Liver (tissue), 3 donors: ENCODE measurements at regions not wholly inside any gene's neighbourhood (a gene's known extent, or its start where the extent isn't known, plus 50 kb on each side); places are given as distances from the start of the nearest gene placed in this dataset.

Experiments used
- CTCF ChIP-seq: fragments of 150-350 bp; IDR thresholded peaks from 2 replicates; pipeline ENCODE4 v1.5.1; 2017; ENCODE audit warnings: improper control_type of control experiment, low read depth, low read length; ENCODE audit not compliant: missing input control
- EGR1 ChIP-seq, 2 donors: IDR thresholded peaks; 2 replicates each; pipeline ENCODE4 v1.6.1; 2016 to 2018; ENCODE audit warnings: antibody characterized with exemption in 2 of 2, low read depth in 2 of 2
- FOXA1 ChIP-seq: IDR thresholded peaks from 2 replicates; pipeline ENCODE4 v1.6.1; 2016; ENCODE audit warnings: antibody characterized with exemption
- HNF4G ChIP-seq: IDR thresholded peaks from 2 replicates; pipeline ENCODE4 v1.6.1; 2016; ENCODE audit warnings: antibody characterized with exemption
- JUND ChIP-seq, 2 donors: IDR thresholded peaks; 2 replicates each; pipeline ENCODE4 v1.6.1; 2016; ENCODE audit warnings: antibody characterized with exemption in 2 of 2
- MAX ChIP-seq: IDR thresholded peaks from 2 replicates; pipeline ENCODE4 v1.6.1; 2016; ENCODE audit warnings: antibody characterized with exemption
- RAD21 ChIP-seq, 2 donors: IDR thresholded peaks; 2 replicates each; pipeline ENCODE4 v1.6.1; 2016; ENCODE audit warnings: antibody characterized with exemption in 2 of 2, mild to moderate bottlenecking in 2 of 2
- SP1 ChIP-seq: IDR thresholded peaks from 2 replicates; pipeline ENCODE4 v1.6.1; 2018; ENCODE audit warnings: antibody characterized with exemption, mild to moderate bottlenecking
- TAF1 ChIP-seq: conservative IDR thresholded peaks from 2 replicates; pipeline ENCODE4 v1.6.1; 2016; ENCODE audit warnings: antibody characterized with exemption, mild to moderate bottlenecking
- YY1 ChIP-seq: IDR thresholded peaks from 2 replicates; pipeline ENCODE4 v1.6.1; 2016; ENCODE audit warnings: antibody characterized with exemption, mild to moderate bottlenecking
- ZBTB33 ChIP-seq: IDR thresholded peaks from 2 replicates; pipeline ENCODE4 v1.6.1; 2016; ENCODE audit warnings: antibody characterized with exemption
- TF ChIP-seq, protein P1 (sequence below): IDR thresholded peaks from 2 replicates; pipeline ENCODE4 v1.6.1; 2016; ENCODE audit warnings: antibody characterized with exemption, mild to moderate bottlenecking
- TF ChIP-seq, protein P2 (sequence below): IDR thresholded peaks from 2 replicates; pipeline ENCODE4 v1.6.1; 2016; ENCODE audit warnings: antibody characterized with exemption
- donor health status: healthy.
- donor health status: healthy.

- TF ChIP-seq, protein P1, sequence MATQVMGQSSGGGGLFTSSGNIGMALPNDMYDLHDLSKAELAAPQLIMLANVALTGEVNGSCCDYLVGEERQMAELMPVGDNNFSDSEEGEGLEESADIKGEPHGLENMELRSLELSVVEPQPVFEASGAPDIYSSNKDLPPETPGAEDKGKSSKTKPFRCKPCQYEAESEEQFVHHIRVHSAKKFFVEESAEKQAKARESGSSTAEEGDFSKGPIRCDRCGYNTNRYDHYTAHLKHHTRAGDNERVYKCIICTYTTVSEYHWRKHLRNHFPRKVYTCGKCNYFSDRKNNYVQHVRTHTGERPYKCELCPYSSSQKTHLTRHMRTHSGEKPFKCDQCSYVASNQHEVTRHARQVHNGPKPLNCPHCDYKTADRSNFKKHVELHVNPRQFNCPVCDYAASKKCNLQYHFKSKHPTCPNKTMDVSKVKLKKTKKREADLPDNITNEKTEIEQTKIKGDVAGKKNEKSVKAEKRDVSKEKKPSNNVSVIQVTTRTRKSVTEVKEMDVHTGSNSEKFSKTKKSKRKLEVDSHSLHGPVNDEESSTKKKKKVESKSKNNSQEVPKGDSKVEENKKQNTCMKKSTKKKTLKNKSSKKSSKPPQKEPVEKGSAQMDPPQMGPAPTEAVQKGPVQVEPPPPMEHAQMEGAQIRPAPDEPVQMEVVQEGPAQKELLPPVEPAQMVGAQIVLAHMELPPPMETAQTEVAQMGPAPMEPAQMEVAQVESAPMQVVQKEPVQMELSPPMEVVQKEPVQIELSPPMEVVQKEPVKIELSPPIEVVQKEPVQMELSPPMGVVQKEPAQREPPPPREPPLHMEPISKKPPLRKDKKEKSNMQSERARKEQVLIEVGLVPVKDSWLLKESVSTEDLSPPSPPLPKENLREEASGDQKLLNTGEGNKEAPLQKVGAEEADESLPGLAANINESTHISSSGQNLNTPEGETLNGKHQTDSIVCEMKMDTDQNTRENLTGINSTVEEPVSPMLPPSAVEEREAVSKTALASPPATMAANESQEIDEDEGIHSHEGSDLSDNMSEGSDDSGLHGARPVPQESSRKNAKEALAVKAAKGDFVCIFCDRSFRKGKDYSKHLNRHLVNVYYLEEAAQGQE, result no peak
- TF ChIP-seq RAD21 (IDR thresholded peaks at IDR 0.05) (no peak), CTCF (no peak), SP1 (no peak), YY1 (no peak), MAX (no peak), FOXA1 (no peak), TAF1 (no peak), HNF4G (no peak), JUND (IDR thresholded peaks at IDR 0.05) (no peak), EGR1 (IDR thresholded peaks at IDR 0.05; ENCODE audit: low read depth in 2 of 2) (no peak), ZBTB33 (no peak)
- TF ChIP-seq, protein P2, sequence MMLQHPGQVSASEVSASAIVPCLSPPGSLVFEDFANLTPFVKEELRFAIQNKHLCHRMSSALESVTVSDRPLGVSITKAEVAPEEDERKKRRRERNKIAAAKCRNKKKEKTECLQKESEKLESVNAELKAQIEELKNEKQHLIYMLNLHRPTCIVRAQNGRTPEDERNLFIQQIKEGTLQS, result no peak
These were observed 108.2 kb upstream of the NR3C1 start for GRCh38 chr5:143511736-143512135.
